SKM-1 (cell line): ENCODE measurements at regions not wholly inside any gene's neighbourhood (a gene's known extent, or its start where the extent isn't known, plus 50 kb on each side); places are given as distances from the start of the nearest gene placed in this dataset.

Source experiments
- DNase-seq: peaks from one replicate; lab custom pipeline; 2025; ENCODE audit not compliant: unreplicated experiment; lab: John Stamatoyannopoulos, UW

- DNase-seq, result no peak
These were observed 1431.1 kb downstream of the CDH8 start for GRCh38 chr16:60605176-60605575.

- DNase-seq, result no peak
These were observed 1449.7 kb downstream of the CDH8 start for GRCh38 chr16:60586493-60586892.

- DNase-seq, result no peak
These were observed 1453.7 kb downstream of the CDH8 start for GRCh38 chr16:60582528-60582927.

- DNase-seq, result no peak
These were observed 1469.3 kb downstream of the CDH8 start for GRCh38 chr16:60566901-60567300.

GRCh38 chr16:60564588-60564987 lies 1471.7 kb downstream of the CDH8 start:
- DNase-seq, result no peak

- DNase-seq, result no peak
These were observed 1473.1 kb downstream of the CDH8 start for GRCh38 chr16:60563166-60563565.

- DNase-seq, result no peak
These were observed 1477.3 kb downstream of the CDH8 start for GRCh38 chr16:60558936-60559335.

- no peak for DNase-seq
These were observed 1483.0 kb downstream of the CDH8 start for GRCh38 chr16:60553090-60553757.

GRCh38 chr16:60541535-60541934 lies 1494.7 kb downstream of the CDH8 start:
- DNase-seq, result no peak

- no peak for DNase-seq
These were observed 1525.3 kb downstream of the CDH8 start for GRCh38 chr16:60510941-60511340.

GRCh38 chr16:60510208-60510607 lies 1526.0 kb downstream of the CDH8 start:
- no peak for DNase-seq

- no peak for DNase-seq
These were observed 1545.0 kb downstream of the CDH8 start for GRCh38 chr16:60491273-60491672.

- DNase-seq, result no peak
These were observed 1550.3 kb downstream of the CDH8 start for GRCh38 chr16:60485872-60486489.

GRCh38 chr16:60484901-60485300 lies 1551.3 kb downstream of the CDH8 start:
- DNase-seq, result no peak

GRCh38 chr16:60481591-60481990 lies 1554.6 kb downstream of the CDH8 start:
- no peak for DNase-seq

GRCh38 chr16:60478810-60479209 lies 1557.4 kb downstream of the CDH8 start:
- DNase-seq, result no peak

GRCh38 chr16:60463986-60464385 lies 1572.3 kb downstream of the CDH8 start:
- no peak for DNase-seq

GRCh38 chr16:60459463-60459862 lies 1576.8 kb downstream of the CDH8 start:
- DNase-seq, result no peak

GRCh38 chr16:60458255-60458654 lies 1578.0 kb downstream of the CDH8 start:
- DNase-seq, result no peak

- DNase-seq, result no peak
These were observed 1583.6 kb downstream of the CDH8 start for GRCh38 chr16:60452646-60453045.

- no peak for DNase-seq
These were observed 1597.3 kb downstream of the CDH8 start for GRCh38 chr16:60438894-60439293.

GRCh38 chr16:60432472-60432871 lies 1603.8 kb downstream of the CDH8 start:
- peak; percentile 2 for DNase-seq

GRCh38 chr16:60419859-60420258 lies 1616.4 kb downstream of the CDH8 start:
- no peak for DNase-seq
